SK-N-SH treated with all-trans-retinoic acid at 6 μM for 48 hours (cell line): ENCODE measurements at regions not wholly inside any gene's neighbourhood (a gene's known extent, or its start where the extent isn't known, plus 50 kb on each side); places are given as distances from the start of the nearest gene placed in this dataset.

Source experiments
- ATAC-seq: fragments of 200-7000 bp; cut with Tn5 transposase; 3 replicates; pipeline ENCODE4 v1.9.1; 2020; ENCODE audit warnings: mild to moderate bottlenecking, moderate library complexity
- ARNTL ChIP-seq: fragments of 450-650 bp; formaldehyde crosslinking; IDR thresholded peaks from 2 replicates; pipeline ENCODE4 v1.5.0; 2020; ENCODE audit warnings: low read depth, mild to moderate bottlenecking, moderate library complexity, borderline replicate concordance
- BACH2 ChIP-seq: fragments of 250-450 bp; sonication (Bioruptor Pico); IDR thresholded peaks from 2 replicates; pipeline ENCODE4 v1.9.0; 2021; ENCODE audit warnings: mild to moderate bottlenecking, borderline replicate concordance
- CSDC2 ChIP-seq: fragments of 250-450 bp; sonication (Bioruptor Pico); IDR thresholded peaks from 2 replicates; pipeline ENCODE4 v1.5.0; 2020; ENCODE audit warnings: mild to moderate bottlenecking, moderate library complexity
- ESRRG ChIP-seq: fragments of 250-450 bp; sonication (Bioruptor Pico); IDR thresholded peaks from 2 replicates; pipeline ENCODE4 v1.6.1; 2021; ENCODE audit warnings: mild to moderate bottlenecking
- GLIS3 ChIP-seq: fragments of 250-450 bp; sonication (Bioruptor Pico); IDR thresholded peaks from 2 replicates; pipeline ENCODE4 v1.5.0; 2020; ENCODE audit warnings: mild to moderate bottlenecking, moderate library complexity
- OSR1 ChIP-seq: fragments of 250-450 bp; sonication (Bioruptor Pico); IDR thresholded peaks from 2 replicates; pipeline ENCODE4 v1.8.0; 2022; ENCODE audit warnings: moderate library complexity, mild to moderate bottlenecking, inconsistent platforms
- POU6F1 ChIP-seq: fragments of 250-450 bp; sonication (Bioruptor Pico); IDR thresholded peaks from 2 replicates; pipeline ENCODE4 v1.8.0; 2021; ENCODE audit warnings: low read depth, mild to moderate bottlenecking, moderate library complexity, borderline replicate concordance
- PPARA ChIP-seq: fragments of 250-450 bp; sonication (Bioruptor Pico); IDR thresholded peaks from 2 replicates; pipeline ENCODE4 v1.5.0; 2020; ENCODE audit warnings: mild to moderate bottlenecking, borderline replicate concordance
- TCF4 ChIP-seq: fragments of 250-450 bp; sonication (Bioruptor Pico); IDR thresholded peaks from 2 replicates; pipeline ENCODE4 v1.8.0; 2021; ENCODE audit warnings: mild to moderate bottlenecking, moderate library complexity, borderline replicate concordance
- TOX ChIP-seq: fragments of 250-450 bp; sonication (Bioruptor Pico); IDR thresholded peaks from 2 replicates; pipeline ENCODE4 v1.8.0; 2021; ENCODE audit warnings: mild to moderate bottlenecking, moderate library complexity, borderline replicate concordance
- ZC3H10 ChIP-seq: fragments of 250-450 bp; sonication (Bioruptor Pico); IDR thresholded peaks from 2 replicates; pipeline ENCODE4 v1.5.1; 2021; ENCODE audit warnings: mild to moderate bottlenecking, moderate library complexity
- ZFP3 ChIP-seq: fragments of 250-450 bp; sonication (Bioruptor Pico); IDR thresholded peaks from 2 replicates; pipeline ENCODE4 v1.5.0; 2020; ENCODE audit warnings: mild to moderate bottlenecking, moderate library complexity
- ZNF565 ChIP-seq: fragments of 450-650 bp; formaldehyde crosslinking; conservative IDR thresholded peaks from 2 replicates; pipeline ENCODE4 v1.5.0; 2020; ENCODE audit warnings: low read depth, mild to moderate bottlenecking, moderate library complexity
- ZNF70 ChIP-seq: fragments of 450-650 bp; formaldehyde crosslinking; IDR thresholded peaks from 2 replicates; pipeline ENCODE4 v1.5.0; 2020; ENCODE audit warnings: mild to moderate bottlenecking, moderate library complexity
- ZNF8 ChIP-seq: fragments of 450-650 bp; formaldehyde crosslinking; IDR thresholded peaks from 2 replicates; pipeline ENCODE4 v1.5.0; 2020; ENCODE audit warnings: mild to moderate bottlenecking, moderate library complexity
- TF ChIP-seq, protein P1 (sequence below): fragments of 250-450 bp; sonication (Bioruptor Pico); IDR thresholded peaks from 2 replicates; pipeline ENCODE4 v1.5.0; 2020; ENCODE audit warnings: mild to moderate bottlenecking, moderate library complexity
- TF ChIP-seq, protein P2 (sequence below): fragments of 250-450 bp; sonication (Bioruptor Pico); IDR thresholded peaks from 2 replicates; pipeline ENCODE4 v1.8.0; 2020; ENCODE audit warnings: mild to moderate bottlenecking, moderate library complexity, borderline replicate concordance

GRCh38 chr9:1366276-1366675 is 316.1 kb downstream of the DMRT2 start:
- ATAC-seq = no peak

GRCh38 chr9:1369297-1369696 is 319.1 kb downstream of the DMRT2 start:
- ATAC-seq = no peak
- TF ChIP-seq, protein P1, sequence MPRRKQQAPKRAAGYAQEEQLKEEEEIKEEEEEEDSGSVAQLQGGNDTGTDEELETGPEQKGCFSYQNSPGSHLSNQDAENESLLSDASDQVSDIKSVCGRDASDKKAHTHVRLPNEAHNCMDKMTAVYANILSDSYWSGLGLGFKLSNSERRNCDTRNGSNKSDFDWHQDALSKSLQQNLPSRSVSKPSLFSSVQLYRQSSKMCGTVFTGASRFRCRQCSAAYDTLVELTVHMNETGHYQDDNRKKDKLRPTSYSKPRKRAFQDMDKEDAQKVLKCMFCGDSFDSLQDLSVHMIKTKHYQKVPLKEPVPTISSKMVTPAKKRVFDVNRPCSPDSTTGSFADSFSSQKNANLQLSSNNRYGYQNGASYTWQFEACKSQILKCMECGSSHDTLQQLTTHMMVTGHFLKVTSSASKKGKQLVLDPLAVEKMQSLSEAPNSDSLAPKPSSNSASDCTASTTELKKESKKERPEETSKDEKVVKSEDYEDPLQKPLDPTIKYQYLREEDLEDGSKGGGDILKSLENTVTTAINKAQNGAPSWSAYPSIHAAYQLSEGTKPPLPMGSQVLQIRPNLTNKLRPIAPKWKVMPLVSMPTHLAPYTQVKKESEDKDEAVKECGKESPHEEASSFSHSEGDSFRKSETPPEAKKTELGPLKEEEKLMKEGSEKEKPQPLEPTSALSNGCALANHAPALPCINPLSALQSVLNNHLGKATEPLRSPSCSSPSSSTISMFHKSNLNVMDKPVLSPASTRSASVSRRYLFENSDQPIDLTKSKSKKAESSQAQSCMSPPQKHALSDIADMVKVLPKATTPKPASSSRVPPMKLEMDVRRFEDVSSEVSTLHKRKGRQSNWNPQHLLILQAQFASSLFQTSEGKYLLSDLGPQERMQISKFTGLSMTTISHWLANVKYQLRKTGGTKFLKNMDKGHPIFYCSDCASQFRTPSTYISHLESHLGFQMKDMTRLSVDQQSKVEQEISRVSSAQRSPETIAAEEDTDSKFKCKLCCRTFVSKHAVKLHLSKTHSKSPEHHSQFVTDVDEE (CRISPR knock-in tag) = no peak
- no peak for TF ChIP-seq ZNF565
- no peak for TF ChIP-seq TOX (CRISPR knock-in tag)
- TF ChIP-seq, all 23 proteins: peak for 0

More at GRCh38 chr9:1366276-1366675, 316.1 kb downstream of the DMRT2 start:
- TF ChIP-seq GLIS3 (CRISPR knock-in tag) (no peak), CSDC2 (CRISPR knock-in tag) (no peak), TCF4 (CRISPR knock-in tag) (no peak), BACH2 (CRISPR knock-in tag) (no peak), ZNF8 (CRISPR knock-in tag) (no peak), ARNTL (CRISPR knock-in tag) (no peak), PPARA (CRISPR knock-in tag) (no peak), ZNF70 (no peak), OSR1 (no peak)
- TF ChIP-seq, protein P2, sequence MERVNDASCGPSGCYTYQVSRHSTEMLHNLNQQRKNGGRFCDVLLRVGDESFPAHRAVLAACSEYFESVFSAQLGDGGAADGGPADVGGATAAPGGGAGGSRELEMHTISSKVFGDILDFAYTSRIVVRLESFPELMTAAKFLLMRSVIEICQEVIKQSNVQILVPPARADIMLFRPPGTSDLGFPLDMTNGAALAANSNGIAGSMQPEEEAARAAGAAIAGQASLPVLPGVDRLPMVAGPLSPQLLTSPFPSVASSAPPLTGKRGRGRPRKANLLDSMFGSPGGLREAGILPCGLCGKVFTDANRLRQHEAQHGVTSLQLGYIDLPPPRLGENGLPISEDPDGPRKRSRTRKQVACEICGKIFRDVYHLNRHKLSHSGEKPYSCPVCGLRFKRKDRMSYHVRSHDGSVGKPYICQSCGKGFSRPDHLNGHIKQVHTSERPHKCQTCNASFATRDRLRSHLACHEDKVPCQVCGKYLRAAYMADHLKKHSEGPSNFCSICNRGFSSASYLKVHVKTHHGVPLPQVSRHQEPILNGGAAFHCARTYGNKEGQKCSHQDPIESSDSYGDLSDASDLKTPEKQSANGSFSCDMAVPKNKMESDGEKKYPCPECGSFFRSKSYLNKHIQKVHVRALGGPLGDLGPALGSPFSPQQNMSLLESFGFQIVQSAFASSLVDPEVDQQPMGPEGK = no peak

GRCh38 chr9:1373445-1373844 is 323.3 kb downstream of the DMRT2 start:
- TF ChIP-seq, protein P1 (CRISPR knock-in tag) = no peak
- no peak for TF ChIP-seq POU6F1 (CRISPR knock-in tag)
- no peak for TF ChIP-seq ZNF565
- TF ChIP-seq ZC3H10 (CRISPR knock-in tag) = no peak
- TF ChIP-seq ZFP3 (CRISPR knock-in tag) = no peak
- TF ChIP-seq ZNF70 = no peak
- no peak for TF ChIP-seq GLIS3 (CRISPR knock-in tag)
- no peak for TF ChIP-seq TOX (CRISPR knock-in tag)
- TF ChIP-seq TCF4 (CRISPR knock-in tag) = no peak
- TF ChIP-seq ZNF8 (CRISPR knock-in tag) = no peak
- TF ChIP-seq PPARA (CRISPR knock-in tag) = no peak
- TF ChIP-seq OSR1 = no peak
- TF ChIP-seq, protein P2 = no peak
- no peak for TF ChIP-seq BACH2 (CRISPR knock-in tag)
- no peak for TF ChIP-seq ESRRG
- no peak for ATAC-seq
